Karpas-422 (cell line): ENCODE measurements at regions not wholly inside any gene's neighbourhood (a gene's known extent, or its start where the extent isn't known, plus 50 kb on each side); places are given as distances from the start of the nearest gene placed in this dataset.

Experiments
- DNase-seq: peaks from one replicate; pipeline ENCODE4 v3.0.0-alpha.2; 2015
- H2AFZ ChIP-seq: fragments of 200-600 bp; sonication (generic); 2 replicates; pipeline ENCODE4 v1.6.1; 2014; ENCODE audit warnings: antibody characterized with exemption, low read length, mixed read lengths
- H3K27ac ChIP-seq: fragments of 200-600 bp; sonication (generic); 2 replicates; pipeline ENCODE4 v1.5.1; 2014; ENCODE audit warnings: mild to moderate bottlenecking, low read length, moderate library complexity
- H3K27me3 ChIP-seq: fragments of 200-600 bp; sonication (generic); 2 replicates; pipeline ENCODE4 v1.6.1; 2014; ENCODE audit warnings: low read length, mixed read lengths
- H3K36me3 ChIP-seq: fragments of 200-600 bp; sonication (generic); 2 replicates; pipeline ENCODE4 v1.6.1; 2014; ENCODE audit warnings: low read length, mixed read lengths; ENCODE audit not compliant: insufficient read depth
- H3K4me1 ChIP-seq: fragments of 200-600 bp; sonication (generic); 2 replicates; pipeline ENCODE4 v1.6.1; 2014; ENCODE audit warnings: mild to moderate bottlenecking, low read length, mixed read lengths
- H3K4me2 ChIP-seq: fragments of 200-600 bp; sonication (generic); 2 replicates; pipeline ENCODE4 v1.6.1; 2014; ENCODE audit warnings: low read length, low read depth, mild to moderate bottlenecking; ENCODE audit not compliant: poor library complexity, severe bottlenecking
- H3K4me3 ChIP-seq: fragments of 200-600 bp; sonication (generic); 2 replicates; pipeline ENCODE4 v1.5.1; 2014; ENCODE audit warnings: mild to moderate bottlenecking, antibody characterized with exemption, low read length, mixed read lengths
- H3K79me2 ChIP-seq: fragments of 200-600 bp; sonication (generic); 2 replicates; pipeline ENCODE4 v1.6.1; 2014; ENCODE audit warnings: mild to moderate bottlenecking, low read length, mixed read lengths
- H3K9ac ChIP-seq: fragments of 200-600 bp; sonication (generic); 2 replicates; pipeline ENCODE4 v1.6.0; 2014; ENCODE audit warnings: low read length
- H3K9me2 ChIP-seq: fragments of 200-600 bp; sonication (generic), shearing (Covaris generic); replicated peaks from 2 replicates; pipeline ENCODE4 v1.6.0; 2014; ENCODE audit warnings: mild to moderate bottlenecking, low read length, moderate library complexity; ENCODE audit not compliant: insufficient read depth
- H3K9me3 ChIP-seq: fragments of 300-700, 200-600 bp; sonication (generic); 2 replicates; pipeline ENCODE4 v1.6.1; 2014; ENCODE audit warnings: low read length, mixed read lengths
- H4K20me1 ChIP-seq: fragments of 200-600 bp; sonication (generic); 2 replicates; pipeline ENCODE4 v1.6.1; 2014; ENCODE audit warnings: mild to moderate bottlenecking, antibody characterized with exemption, low read length, low read depth; ENCODE audit not compliant: insufficient read depth

DNA sequence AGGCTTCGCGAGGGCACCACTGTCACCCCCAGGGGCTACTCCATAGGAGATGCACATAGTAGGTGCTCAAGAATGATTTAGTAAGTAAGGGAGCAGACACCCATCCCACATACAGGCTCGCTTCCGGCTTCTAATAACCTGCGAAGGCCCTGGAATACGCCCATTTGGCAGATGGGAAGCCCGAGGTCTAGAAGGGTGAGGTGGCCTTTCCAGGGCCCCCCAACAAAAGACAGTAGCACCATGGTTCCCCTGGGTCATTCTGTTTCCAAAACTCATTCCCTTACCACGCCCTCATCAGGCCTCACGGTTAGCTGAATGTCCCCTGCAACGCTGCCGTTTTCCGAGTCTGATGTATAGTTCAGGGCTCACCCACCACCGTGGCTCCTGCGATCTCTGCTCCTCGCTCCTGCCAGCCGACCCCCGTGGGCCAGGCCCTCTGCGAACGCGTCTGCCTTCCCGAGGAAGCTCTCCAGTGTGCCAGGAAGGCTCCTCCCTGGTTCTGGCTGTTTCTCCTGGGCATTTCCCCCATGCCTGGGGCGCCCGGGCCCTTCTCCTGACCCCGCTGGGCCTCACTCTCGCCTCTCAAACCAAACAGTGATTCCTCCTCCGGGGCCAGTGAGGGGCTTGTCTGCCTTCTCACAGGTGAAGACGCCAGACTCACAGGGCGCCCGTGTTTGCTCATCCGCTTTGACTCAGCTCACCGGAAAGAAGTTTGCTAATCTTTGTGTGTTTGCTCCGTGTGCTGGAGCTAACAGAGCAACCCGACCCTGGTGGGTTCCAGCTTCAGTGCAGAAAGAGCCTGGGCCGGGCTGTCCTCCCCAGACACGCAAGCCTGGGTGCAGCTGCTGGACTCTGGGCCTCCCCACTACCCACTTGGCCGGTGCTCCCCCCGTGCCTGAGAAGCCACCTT is 86.6 kb downstream of the RTL6 start:
- H3K9me2 ChIP-seq: no peaks in the 10 kb centered on the region
- H4K20me1 ChIP-seq: no peaks in the 10 kb centered on the region
- no peaks in the 10 kb centered on the region for H3K4me1 ChIP-seq
- no peaks in the 10 kb centered on the region for H3K9me3 ChIP-seq
- no peak overlapping the region for H3K9ac ChIP-seq
- H3K79me2 ChIP-seq: no peaks in the 10 kb centered on the region
- no peaks in the 10 kb centered on the region for H3K36me3 ChIP-seq
- H3K4me3 ChIP-seq: no peak overlapping the region
- H3K27me3 ChIP-seq: no peaks in the 10 kb centered on the region
- no peak overlapping the region for H3K27ac ChIP-seq
- no peak overlapping the region for H3K4me2 ChIP-seq
- H2AFZ ChIP-seq: no peak overlapping the region
- no peak for DNase-seq

DNA sequence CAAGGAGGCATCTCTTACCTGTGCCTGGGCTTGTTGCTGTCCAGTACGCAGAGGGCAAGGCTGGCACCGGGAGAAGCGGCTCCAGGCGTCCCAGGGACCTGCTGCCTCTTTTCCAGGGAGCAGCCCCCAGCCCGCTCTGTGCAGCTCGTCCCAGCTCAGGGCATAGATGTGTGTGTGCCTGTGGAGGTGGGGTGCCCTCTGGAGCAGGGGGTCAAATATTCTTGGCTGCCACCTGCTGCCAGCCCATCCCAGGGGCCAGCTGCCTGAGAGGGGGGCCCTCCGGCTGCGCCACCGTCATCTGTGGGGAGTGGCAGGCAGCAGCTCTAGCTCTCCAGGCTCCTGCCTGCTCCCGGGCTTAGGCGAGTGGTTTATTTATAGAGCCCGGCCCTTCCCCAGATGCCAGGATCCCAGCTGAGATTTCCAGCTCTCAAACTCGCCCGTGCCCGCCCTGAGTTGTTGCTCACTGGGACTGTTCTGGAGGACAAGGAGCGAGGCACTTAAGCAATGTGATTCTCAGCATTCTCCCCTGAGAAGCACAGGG is 87.5 kb downstream of the RTL6 start:
- H4K20me1 ChIP-seq: no peaks in the 10 kb centered on the region
- no peaks in the 10 kb centered on the region for H3K27me3 ChIP-seq
- H3K4me3 ChIP-seq: no peak overlapping the region
- no peaks in the 10 kb centered on the region for H3K9me3 ChIP-seq
- no peaks in the 10 kb centered on the region for H3K4me1 ChIP-seq
- H3K27ac ChIP-seq: no peak overlapping the region
- no peaks in the 10 kb centered on the region for H3K9me2 ChIP-seq
- no peak overlapping the region for H3K9ac ChIP-seq
- H2AFZ ChIP-seq: no peak overlapping the region
- DNase-seq: no peak
- no peaks in the 10 kb centered on the region for H3K36me3 ChIP-seq
- H3K4me2 ChIP-seq: no peak overlapping the region
- H3K79me2 ChIP-seq: no peaks in the 10 kb centered on the region

DNA sequence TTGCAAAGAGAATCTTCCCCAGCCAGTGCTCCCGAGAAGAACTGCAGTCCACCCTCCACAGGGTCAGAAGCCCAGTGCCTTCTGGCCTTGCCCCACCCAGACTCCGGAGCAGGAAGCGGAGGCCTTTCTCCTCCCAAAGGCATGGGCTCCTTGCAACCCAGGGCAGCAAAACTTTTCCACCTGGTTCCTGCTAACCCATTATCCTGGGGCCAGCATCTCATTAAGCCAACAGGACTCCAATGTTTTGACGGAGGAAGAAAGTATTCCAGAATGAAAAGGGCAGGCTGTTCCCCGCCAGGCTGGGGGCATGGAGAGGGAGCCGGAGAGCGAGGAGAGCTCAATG is 88.1 kb downstream of the RTL6 start:
- no peaks in the 10 kb centered on the region for H3K36me3 ChIP-seq
- no peak overlapping the region for H2AFZ ChIP-seq
- H3K27ac ChIP-seq: no peak overlapping the region
- DNase-seq: no peak
- H4K20me1 ChIP-seq: no peaks in the 10 kb centered on the region
- no peaks in the 10 kb centered on the region for H3K79me2 ChIP-seq
- no peaks in the 10 kb centered on the region for H3K27me3 ChIP-seq
- H3K9ac ChIP-seq: no peak overlapping the region
- H3K9me3 ChIP-seq: no peaks in the 10 kb centered on the region
- H3K9me2 ChIP-seq: no peaks in the 10 kb centered on the region
- H3K4me3 ChIP-seq: no peak overlapping the region
- no peaks in the 10 kb centered on the region for H3K4me1 ChIP-seq
- no peak overlapping the region for H3K4me2 ChIP-seq

DNA sequence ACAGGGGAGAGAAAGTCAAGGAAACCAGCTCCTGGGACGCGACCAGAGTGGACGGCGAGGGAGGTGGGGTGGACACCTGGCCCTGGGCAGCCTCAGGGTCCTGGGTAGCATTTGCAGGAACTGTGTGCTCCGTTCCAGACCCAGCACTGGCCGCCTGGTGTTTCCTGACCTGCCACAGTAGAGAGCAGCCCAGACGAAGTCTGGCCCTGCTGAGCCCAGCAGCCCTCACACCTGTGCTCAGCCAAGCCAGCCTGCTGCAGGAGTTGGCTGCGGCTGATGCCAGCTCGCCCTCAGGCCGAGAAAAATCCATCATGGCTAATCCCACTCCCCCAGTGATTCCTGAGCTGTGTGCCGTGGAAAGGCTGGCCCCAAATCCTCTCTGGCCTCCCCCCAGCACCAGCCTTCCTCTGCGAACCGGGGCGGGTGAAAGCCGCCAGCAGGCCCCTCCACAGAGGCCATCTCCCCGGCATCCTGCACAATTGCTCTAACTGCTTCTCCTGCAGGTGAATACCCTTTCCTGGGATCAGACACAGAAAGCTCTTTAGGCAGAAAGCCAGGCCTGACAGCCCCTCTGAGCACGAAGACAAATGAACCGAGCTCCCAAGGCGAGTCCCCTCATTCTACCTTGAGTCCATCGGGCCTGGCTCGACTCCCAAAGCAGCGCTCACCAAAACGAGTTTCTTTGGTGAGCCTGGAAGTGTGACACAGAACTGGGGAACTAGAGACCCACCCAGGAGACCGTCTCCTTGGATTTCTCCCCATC is 88.6 kb downstream of the RTL6 start:
- no peaks in the 10 kb centered on the region for H3K9me2 ChIP-seq
- H3K9me3 ChIP-seq: no peaks in the 10 kb centered on the region
- H3K27me3 ChIP-seq: no peaks in the 10 kb centered on the region
- DNase-seq: no peak
- no peaks in the 10 kb centered on the region for H4K20me1 ChIP-seq
- no peak overlapping the region for H3K4me2 ChIP-seq
- H2AFZ ChIP-seq: no peak overlapping the region
- no peaks in the 10 kb centered on the region for H3K36me3 ChIP-seq
- no peak overlapping the region for H3K9ac ChIP-seq
- H3K27ac ChIP-seq: no peak overlapping the region
- H3K4me1 ChIP-seq: no peaks in the 10 kb centered on the region
- H3K4me3 ChIP-seq: no peak overlapping the region
- H3K79me2 ChIP-seq: no peaks in the 10 kb centered on the region

DNA sequence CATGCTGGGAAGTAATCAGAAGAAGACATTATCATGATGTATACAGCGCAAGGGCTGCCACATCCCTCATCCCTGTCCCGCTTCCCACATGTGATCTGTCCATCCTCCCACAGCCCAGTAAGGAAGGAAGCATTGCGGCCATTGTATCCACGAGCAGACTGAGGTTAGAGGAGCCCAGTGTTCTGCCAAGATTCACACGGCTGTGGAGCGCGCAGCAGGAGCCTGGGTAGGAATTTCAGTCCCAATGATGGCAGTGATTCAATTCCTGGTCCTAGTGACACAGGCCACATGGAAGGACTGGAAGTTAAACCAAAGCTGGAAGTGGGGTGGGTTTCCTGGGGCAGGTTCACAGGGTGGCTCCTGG is 89.2 kb downstream of the RTL6 start:
- Histone ChIP-seq H3K9me3 (no peaks in the 10 kb centered on the region), H3K79me2 (no peaks in the 10 kb centered on the region), H3K27ac (no peak overlapping the region), H3K4me1 (no peaks in the 10 kb centered on the region), H4K20me1 (no peaks in the 10 kb centered on the region), H3K4me3 (no peak overlapping the region), H3K4me2 (no peak overlapping the region), H3K9ac (no peak overlapping the region), H3K27me3 (no peaks in the 10 kb centered on the region), H3K36me3 (no peaks in the 10 kb centered on the region), H3K9me2 (no peaks in the 10 kb centered on the region), H2AFZ (no peak overlapping the region)
- no peak for DNase-seq

DNA sequence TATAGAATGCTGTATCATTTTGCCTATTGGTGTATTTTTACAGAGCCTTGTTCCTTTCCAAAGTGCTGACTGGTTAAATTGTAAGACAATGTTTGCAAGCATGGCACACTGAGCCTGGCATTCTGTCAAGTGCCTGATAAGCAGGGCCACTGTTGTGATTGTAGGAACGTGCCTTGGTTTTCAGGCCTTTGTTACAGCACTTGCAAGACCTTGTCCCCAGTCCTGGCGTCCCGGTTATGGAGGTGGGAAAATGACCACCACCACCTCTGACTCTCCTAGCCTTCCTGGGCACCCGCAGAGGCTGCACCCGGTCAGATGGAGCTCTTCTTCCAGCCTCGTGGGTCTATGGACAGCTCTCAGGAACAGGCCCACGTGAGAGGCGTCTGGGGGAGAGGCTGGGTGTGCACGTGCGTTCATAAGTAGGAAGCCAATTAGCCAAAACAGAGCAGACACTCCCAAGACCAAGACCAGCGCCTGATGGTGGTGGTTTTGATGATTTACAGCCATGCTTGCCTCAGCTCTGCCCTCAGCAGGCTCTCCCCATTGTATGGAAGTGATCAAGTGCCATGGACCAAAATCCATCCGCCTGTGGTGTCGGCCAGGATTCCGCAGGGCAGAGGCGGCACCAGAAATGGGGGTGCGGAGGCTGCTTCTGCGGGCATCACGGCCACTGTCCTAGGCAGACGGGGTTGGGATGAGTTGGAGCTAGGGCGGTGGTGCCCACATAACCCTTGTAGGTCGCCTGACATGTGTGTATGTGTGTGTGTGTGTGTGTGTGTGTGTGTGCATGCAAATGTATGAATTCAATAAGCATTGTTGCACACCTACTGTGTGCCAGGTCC is 89.8 kb downstream of the RTL6 start:
- no peak overlapping the region for H2AFZ ChIP-seq
- no peak overlapping the region for H3K4me2 ChIP-seq
- no peak overlapping the region for H3K9ac ChIP-seq
- no peaks in the 10 kb centered on the region for H3K4me1 ChIP-seq
- H3K9me2 ChIP-seq: no peaks in the 10 kb centered on the region
- no peaks in the 10 kb centered on the region for H3K79me2 ChIP-seq
- H3K27me3 ChIP-seq: no peaks in the 10 kb centered on the region
- H4K20me1 ChIP-seq: no peaks in the 10 kb centered on the region
- H3K27ac ChIP-seq: no peak overlapping the region
- no peaks in the 10 kb centered on the region for H3K9me3 ChIP-seq
- DNase-seq: no peak
- H3K4me3 ChIP-seq: no peak overlapping the region
- H3K36me3 ChIP-seq: no peaks in the 10 kb centered on the region

DNA sequence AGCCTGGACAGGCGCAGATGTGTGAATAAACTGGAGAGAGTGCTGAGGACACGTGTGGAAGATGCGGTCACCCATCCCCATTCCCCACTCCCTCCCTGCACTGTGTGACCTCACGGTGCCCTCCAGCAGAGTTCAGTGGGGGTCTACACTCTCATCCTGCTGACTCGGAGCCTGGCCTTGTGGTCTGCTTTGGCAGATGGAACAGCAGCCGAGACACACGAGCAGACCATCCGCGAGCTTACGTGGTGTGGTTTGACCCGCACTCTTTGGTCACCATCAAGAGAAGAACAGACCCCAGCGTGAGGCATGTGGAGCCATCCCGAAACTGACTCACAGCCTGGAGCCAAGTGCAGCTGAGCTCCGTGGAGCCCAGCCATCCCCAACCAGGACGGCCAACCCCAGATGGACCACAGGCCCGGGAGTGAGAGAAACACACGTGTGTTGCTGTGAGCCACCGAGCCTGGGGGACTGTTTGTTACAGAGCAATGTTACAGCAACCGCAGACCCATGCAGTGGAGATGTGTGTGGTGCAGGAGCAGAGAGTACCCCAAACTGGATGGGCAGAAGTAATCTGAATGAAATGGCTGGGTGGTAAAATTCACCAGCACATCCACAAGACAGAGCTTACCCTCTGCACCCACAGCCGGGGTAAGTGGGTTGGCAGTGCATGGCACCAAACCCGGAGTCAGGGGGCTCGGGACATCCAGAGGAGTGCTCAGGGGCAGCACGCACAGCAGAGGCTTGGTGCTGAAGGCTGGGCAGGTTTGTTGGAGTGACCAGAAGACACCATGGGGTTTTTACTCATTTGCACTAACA is 90.7 kb downstream of the RTL6 start:
- no peak overlapping the region for H2AFZ ChIP-seq
- H4K20me1 ChIP-seq: no peaks in the 10 kb centered on the region
- no peaks in the 10 kb centered on the region for H3K9me2 ChIP-seq
- no peaks in the 10 kb centered on the region for H3K4me1 ChIP-seq
- H3K4me3 ChIP-seq: no peak overlapping the region
- no peak for DNase-seq
- H3K9ac ChIP-seq: no peak overlapping the region
- no peaks in the 10 kb centered on the region for H3K9me3 ChIP-seq
- no peaks in the 10 kb centered on the region for H3K79me2 ChIP-seq
- no peak overlapping the region for H3K4me2 ChIP-seq
- H3K27me3 ChIP-seq: no peaks in the 10 kb centered on the region
- H3K36me3 ChIP-seq: no peaks in the 10 kb centered on the region
- no peak overlapping the region for H3K27ac ChIP-seq
